GM21737 (cell line): ENCODE measurements at regions not wholly inside any gene's neighbourhood (a gene's known extent, or its start where the extent isn't known, plus 50 kb on each side); places are given as distances from the start of the nearest gene placed in this dataset.

ENCODE experiments used
- ATAC-seq: cut with Tn5 transposase; IDR thresholded peaks from one replicate; pipeline ENCODE4 v1.9.1; 2021; ENCODE audit warnings: mild to moderate bottlenecking, moderate library complexity; ENCODE audit not compliant: unreplicated experiment

- ATAC-seq = no peak
Observed at GRCh38 chr15:95269242-95270183, 1038.2 kb downstream of the MCTP2 start.

GRCh38 chr15:95274101-95274500 lies 1042.7 kb downstream of the MCTP2 start:
- no peak for ATAC-seq

GRCh38 chr15:95277266-95277665 lies 1045.9 kb downstream of the MCTP2 start:
- no peak for ATAC-seq

- no peak for ATAC-seq
Observed at GRCh38 chr15:95278532-95279245, 1047.3 kb downstream of the MCTP2 start.

GRCh38 chr15:95279277-95280019 lies 1048.1 kb downstream of the MCTP2 start:
- ATAC-seq = no peak

GRCh38 chr15:95280711-95281110 lies 1049.3 kb downstream of the MCTP2 start:
- no peak for ATAC-seq

- ATAC-seq = no peak
Observed at GRCh38 chr15:95281470-95281869, 1049.0 kb upstream of the NR2F2 start.

- no peak for ATAC-seq
Observed at GRCh38 chr15:95284492-95284891, 1046.0 kb upstream of the NR2F2 start.

GRCh38 chr15:95284933-95285421 lies 1045.5 kb upstream of the NR2F2 start:
- ATAC-seq = no peak

- ATAC-seq = no peak
Observed at GRCh38 chr15:95286352-95286880, 1044.1 kb upstream of the NR2F2 start.

GRCh38 chr15:95287720-95288103 lies 1042.8 kb upstream of the NR2F2 start:
- ATAC-seq = no peak

GRCh38 chr15:95288626-95289025 lies 1041.9 kb upstream of the NR2F2 start:
- ATAC-seq = no peak

GRCh38 chr15:95290176-95290974 lies 1040.1 kb upstream of the NR2F2 start:
- ATAC-seq = no peak

GRCh38 chr15:95291898-95292472 lies 1038.5 kb upstream of the NR2F2 start:
- no peak for ATAC-seq

- ATAC-seq = no peak
Observed at GRCh38 chr15:95292785-95293450, 1037.6 kb upstream of the NR2F2 start.

- ATAC-seq = no peak
Observed at GRCh38 chr15:95293456-95294031, 1037.0 kb upstream of the NR2F2 start.

- ATAC-seq = no peak
Observed at GRCh38 chr15:95295363-95295762, 1035.1 kb upstream of the NR2F2 start.

- no peak for ATAC-seq
Observed at GRCh38 chr15:95295896-95296625, 1034.4 kb upstream of the NR2F2 start.
